Fibroblast of villous mesenchyme (primary cell): ENCODE measurements at regions not wholly inside any gene's neighbourhood (a gene's known extent, or its start where the extent isn't known, plus 50 kb on each side); places are given as distances from the start of the nearest gene placed in this dataset.

ENCODE experiments used
- DNase-seq: peaks from one replicate; pipeline ENCODE4 v3.0.0-alpha.2; 2010; ENCODE audit warnings: low read depth
- H3K4me3 ChIP-seq: 2 replicates; pipeline ENCODE4 v1.5.1; 2011; ENCODE audit warnings: low read depth, mild to moderate bottlenecking, low read length
- CTCF ChIP-seq: IDR thresholded peaks from 2 replicates; pipeline ENCODE4 v1.5.1; 2012; ENCODE audit warnings: low read depth, mild to moderate bottlenecking, low read length; ENCODE audit not compliant: insufficient read depth

GRCh38 chr4:138535316-138535715, 293.2 kb upstream of the SLC7A11 start:
- TF ChIP-seq CTCF, result no peak
- no peak overlapping the region for H3K4me3 ChIP-seq
- DNase-seq, result peak; percentile 51

GRCh38 chr4:138522366-138522765, 280.2 kb upstream of the SLC7A11 start:
- DNase-seq, result peak; percentile 42
- H3K4me3 ChIP-seq, result no peak overlapping the region
- TF ChIP-seq CTCF, result peak; percentile 70

- DNase-seq, result no peak
- H3K4me3 ChIP-seq, result no peak overlapping the region
- no peak for TF ChIP-seq CTCF
Observed at GRCh38 chr4:138521809-138522208, 279.7 kb upstream of the SLC7A11 start.

- DNase-seq, result no peak
- no peak overlapping the region for H3K4me3 ChIP-seq
- TF ChIP-seq CTCF, result no peak
Observed at GRCh38 chr4:138519436-138519835, 277.3 kb upstream of the SLC7A11 start.

- no peak for DNase-seq
- no peak for TF ChIP-seq CTCF
- no peak overlapping the region for H3K4me3 ChIP-seq
Observed at GRCh38 chr4:138513535-138513934, 271.4 kb upstream of the SLC7A11 start.

GRCh38 chr4:138512756-138513155, 270.6 kb upstream of the SLC7A11 start:
- peak; percentile 35 for DNase-seq

More at GRCh38 chr4:138512756-138513155, 270.6 kb upstream of the SLC7A11 start:
- no peak overlapping the region for H3K4me3 ChIP-seq
- TF ChIP-seq CTCF, result no peak
